ENCODE measurements at regions not wholly inside any gene's neighbourhood (a gene's known extent, or its start where the extent isn't known, plus 50 kb on each side); places are given as distances from the start of the nearest gene placed in this dataset.
"Not testable (repeated sequence)": the region's sequence is repeated elsewhere in the genome, so short reads cannot be mapped to it uniquely, and the experiment has no call there.

DNA sequence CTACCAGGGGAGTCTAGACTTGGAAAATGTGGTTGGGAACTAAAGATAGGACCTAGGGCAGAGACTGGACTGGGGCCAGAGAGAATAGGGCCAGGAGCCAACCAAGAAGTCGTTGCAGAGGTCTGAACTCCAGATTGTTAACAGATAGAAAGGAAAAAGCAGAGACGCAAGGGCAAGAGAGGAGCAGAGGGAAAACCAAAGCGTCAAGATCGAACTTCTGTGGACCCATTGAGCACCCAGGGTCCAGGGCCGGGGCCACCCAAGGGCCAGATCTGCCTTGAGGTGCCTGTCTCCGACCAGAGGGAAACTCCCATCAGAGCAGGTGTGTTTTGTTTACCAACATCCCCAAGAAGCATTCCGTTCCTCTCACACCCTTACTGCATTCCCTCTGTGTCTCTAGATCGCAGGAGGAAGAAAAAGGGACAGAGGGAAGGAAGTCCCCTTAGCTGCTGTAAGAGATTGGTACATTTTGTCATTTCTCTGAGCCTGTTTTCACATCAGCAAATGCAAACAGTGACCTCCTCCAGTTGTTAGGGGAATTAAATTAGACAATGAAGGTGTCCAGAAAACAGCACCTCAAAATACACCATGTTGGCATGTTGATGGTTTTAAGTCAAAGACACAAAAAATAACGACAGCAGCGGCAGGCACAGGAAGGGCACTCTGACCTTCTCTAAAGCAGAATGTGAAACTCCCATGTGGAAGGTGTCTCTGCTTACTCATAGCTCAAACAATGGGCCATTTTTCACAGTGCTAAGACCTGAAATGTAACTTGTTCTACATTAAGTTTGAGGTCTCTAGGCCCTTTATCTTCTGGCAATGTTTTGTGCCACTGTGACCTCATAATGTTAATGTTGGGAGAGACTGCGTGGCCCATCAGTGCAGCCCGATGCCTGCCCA is 105.8 kb upstream of the RAB4A start:
- no peak for DNase-seq (ENCODE audit: low read depth in 2 of 2, low spot score in 1 of 2)

- DNase-seq (ENCODE audit: low read depth in 2 of 2, low spot score in 1 of 2): no peak
These were observed 103.6 kb upstream of the RAB4A start for GRCh38 chr1:229167318-229167717.

GRCh38 chr1:229169399-229169798 is 101.5 kb upstream of the RAB4A start:
- DNase-seq (ENCODE audit: low read depth in 2 of 2, low spot score in 1 of 2): no peak

GRCh38 chr1:229170274-229170673 is 100.6 kb upstream of the RAB4A start:
- no peak for DNase-seq (ENCODE audit: low read depth in 2 of 2, low spot score in 1 of 2)

DNA sequence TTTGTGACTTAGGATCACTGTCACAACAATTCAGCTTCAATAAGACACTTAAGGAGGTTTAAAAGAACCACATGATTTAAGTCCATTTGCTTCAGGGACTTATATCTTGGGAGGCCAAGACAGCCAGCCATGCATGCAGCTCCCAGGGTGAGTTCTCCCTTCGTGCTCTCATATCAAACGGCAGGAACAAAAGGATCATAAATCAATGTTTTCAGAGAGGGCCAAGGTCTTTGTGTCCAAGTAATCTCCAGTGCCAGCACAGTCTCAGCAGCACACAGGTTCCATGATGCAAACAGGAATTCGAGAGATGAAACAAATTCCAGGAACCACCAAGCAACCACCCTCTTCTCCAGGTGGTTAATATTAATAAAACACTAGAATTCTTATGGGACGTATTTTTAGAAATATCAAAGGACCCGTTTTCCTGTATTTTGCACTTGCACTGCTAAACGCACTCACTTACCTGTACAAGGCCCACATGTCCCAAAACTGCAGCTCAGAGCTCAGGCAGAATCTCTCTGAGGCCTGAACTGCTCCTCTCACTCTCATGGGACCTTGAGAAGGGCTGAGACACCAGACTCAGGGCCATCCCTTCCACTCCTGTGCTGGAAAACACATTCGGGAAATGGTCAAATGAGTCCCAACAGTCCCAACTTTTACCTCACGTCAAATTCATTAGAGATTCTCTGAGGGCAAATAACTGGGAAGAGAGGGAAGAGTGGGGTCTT is 100.0 kb upstream of the RAB4A start:
- no peak for DNase-seq (ENCODE audit: low read depth in 2 of 2, low spot score in 1 of 2)

DNA sequence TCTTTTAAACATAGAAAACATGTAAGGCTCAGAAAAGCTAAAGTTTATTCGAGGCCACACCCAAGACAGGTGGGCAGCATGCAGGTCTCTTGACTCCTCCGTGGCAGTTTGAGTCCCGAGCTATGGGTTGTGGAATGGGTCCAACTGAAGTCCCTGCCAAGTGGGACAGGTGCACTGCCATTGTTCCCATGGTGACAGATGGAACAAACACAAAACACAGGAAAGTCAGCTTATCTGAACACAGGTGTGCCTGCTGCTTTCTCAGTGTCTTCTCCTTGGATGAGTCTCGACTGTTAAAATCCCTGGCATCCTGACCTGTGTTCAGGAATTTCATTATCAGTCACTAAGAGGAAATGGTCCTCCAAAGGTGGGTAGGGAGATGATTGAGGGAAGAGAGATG is 99.0 kb upstream of the RAB4A start:
- no peak for DNase-seq (ENCODE audit: low read depth in 2 of 2, low spot score in 1 of 2)

GRCh38 chr1:229173491-229174476 is 97.1 kb upstream of the RAB4A start:
- not testable (repeated sequence) for DNase-seq (ENCODE audit: low read depth in 2 of 2, low spot score in 1 of 2)

DNA sequence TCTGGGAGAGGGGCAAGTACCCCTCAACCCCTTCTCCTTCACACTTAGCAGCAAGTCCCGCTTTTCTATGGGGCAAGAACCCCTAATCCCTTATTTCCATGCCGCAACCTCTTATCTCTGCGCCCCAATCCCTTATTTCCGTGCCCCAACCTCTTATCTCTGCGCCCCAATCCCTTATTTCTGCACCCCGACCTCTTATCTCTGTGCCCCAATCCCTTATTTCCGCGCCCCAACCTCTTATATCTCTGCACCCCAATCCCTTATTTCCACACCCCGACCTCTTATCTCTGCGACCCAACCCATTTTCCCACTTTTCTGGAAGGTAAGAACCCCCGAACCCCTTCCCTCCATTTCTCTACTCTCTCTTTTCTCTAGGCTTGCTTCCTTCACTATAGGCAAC is 95.6 kb upstream of the RAB4A start:
- DNase-seq (ENCODE audit: low read depth in 2 of 2, low spot score in 1 of 2): not testable (repeated sequence)

GRCh38 chr1:229176457-229176856 is 94.5 kb upstream of the RAB4A start:
- not testable (repeated sequence) for DNase-seq (ENCODE audit: low read depth in 2 of 2, low spot score in 1 of 2)

GRCh38 chr1:229180161-229180560 is 90.8 kb upstream of the RAB4A start:
- no peak for DNase-seq (ENCODE audit: low read depth in 2 of 2, low spot score in 1 of 2)

GRCh38 chr1:229181419-229181818 is 89.5 kb upstream of the RAB4A start:
- DNase-seq (ENCODE audit: low read depth in 2 of 2, low spot score in 1 of 2): no peak

GRCh38 chr1:229183588-229183987 is 87.3 kb upstream of the RAB4A start:
- no peak for DNase-seq (ENCODE audit: low read depth in 2 of 2, low spot score in 1 of 2)

DNA sequence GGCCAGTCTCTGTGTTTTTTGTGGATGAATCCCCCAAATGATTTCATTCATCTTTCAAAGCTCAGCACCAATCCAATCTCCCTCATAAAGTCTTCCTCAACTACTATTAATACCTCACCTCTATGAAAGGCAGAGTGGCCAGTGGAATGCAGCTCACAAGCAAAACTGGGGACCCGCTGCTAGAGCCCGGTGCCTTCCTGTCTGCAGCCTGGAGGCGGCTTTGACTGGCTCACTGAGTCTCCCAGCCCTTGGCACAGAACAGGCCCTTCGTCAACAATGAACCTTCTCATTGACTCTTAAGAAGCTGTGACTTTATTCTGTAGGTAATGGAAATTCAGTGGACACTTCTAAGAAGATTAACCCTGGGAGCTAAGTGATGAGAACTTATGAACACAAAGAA is 86.8 kb upstream of the RAB4A start:
- DNase-seq (ENCODE audit: low read depth in 2 of 2, low spot score in 1 of 2): no peak

DNA sequence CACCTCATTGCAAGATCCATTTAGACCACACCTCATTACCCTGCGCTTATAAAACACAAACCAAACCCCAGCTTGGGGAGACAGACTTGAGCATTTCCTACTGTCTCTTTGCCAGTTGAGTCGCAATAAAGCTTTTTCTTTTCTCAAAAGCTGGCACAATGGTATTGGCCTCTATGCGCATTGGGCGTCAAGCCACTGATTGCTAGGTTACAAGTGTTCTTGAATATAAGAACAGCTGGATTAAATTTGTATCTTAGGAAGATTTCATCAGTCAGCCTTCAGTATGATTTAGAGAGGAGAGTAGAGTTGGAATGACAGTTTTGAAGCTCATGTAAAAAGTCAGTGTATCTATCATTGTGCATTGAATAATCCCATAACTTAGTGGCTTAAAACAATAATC is 84.9 kb upstream of the RAB4A start:
- DNase-seq (ENCODE audit: low read depth in 2 of 2, low spot score in 1 of 2): no peak

- no peak for DNase-seq (ENCODE audit: low read depth in 2 of 2, low spot score in 1 of 2)
These were observed 84.4 kb upstream of the RAB4A start for GRCh38 chr1:229186373-229187056.

DNA sequence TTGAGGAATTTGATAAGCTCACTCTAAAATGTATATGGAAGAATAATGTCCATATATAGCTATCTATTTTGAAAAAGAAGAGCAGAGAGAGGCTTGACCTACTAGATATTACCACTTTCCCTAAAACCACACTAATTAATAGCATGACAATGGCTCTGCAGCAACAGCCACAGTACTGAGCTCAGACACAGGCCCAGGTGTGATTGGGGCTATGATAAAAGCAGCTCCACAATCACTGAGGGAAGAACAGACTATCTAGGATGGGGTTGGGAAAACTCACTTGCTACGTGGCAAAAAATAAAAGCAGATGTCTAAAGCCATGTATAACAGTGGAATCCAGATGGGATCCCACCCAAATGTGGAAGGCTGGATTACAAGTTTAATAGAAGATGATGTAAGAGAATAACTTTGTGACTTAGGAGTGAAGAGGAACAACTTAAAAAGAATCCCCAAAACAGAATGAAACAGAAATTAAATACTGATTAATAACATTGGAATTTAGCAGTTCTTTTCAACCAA is 80.8 kb upstream of the RAB4A start:
- no peak for DNase-seq (ENCODE audit: low read depth in 2 of 2, low spot score in 1 of 2)

DNA sequence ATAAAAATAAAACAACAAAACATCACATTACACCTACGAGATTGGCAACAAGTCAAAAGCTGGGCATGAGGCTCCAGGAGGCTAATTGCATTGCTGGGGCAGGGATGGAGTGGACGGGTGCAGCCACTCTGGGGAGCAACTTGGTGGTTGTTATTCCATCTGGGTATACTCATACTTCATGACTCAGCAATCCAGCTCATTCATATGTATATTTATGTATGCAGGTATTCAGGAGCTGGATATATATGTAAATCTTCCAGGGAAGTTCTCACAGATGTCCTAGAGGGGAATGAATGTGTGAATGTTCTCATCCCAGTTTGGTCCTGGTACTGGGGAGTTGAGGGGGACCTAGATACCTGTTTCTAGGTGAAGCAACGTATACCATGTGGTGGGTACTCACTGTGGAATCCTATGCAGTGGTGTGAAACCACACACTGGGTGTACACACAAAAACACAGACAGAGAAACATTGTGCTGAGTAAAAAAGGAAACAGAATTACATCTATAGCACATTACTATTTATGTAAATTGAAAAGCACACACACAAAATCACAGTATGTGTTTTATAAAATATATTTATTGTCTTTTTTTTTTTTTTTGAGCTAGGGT is 79.7 kb upstream of the RAB4A start:
- no peak for DNase-seq (ENCODE audit: low read depth in 2 of 2, low spot score in 1 of 2)

- no peak for DNase-seq (ENCODE audit: low read depth in 2 of 2, low spot score in 1 of 2)
These were observed 78.9 kb upstream of the RAB4A start for GRCh38 chr1:229192031-229192430.

DNA sequence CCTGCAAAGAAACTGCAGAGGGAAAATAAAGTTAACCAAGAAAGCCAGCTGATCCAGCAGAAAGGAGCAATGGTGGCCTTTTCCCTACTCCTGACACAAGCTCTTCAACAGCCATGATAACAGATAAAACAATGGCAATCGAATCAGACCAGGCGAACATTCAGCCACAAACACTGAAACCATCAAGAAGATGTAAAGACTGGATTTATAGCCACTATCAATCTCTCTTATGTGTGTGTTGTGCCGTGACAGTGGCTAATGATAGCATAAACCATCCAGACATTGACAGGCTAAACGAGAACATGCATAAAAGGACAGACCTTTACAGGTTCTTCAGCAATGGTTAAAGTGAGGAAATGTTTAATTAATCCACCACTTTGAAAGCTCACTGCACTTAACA is 78.1 kb upstream of the RAB4A start:
- DNase-seq (ENCODE audit: low read depth in 2 of 2, low spot score in 1 of 2): no peak

- no peak for DNase-seq (ENCODE audit: low read depth in 2 of 2, low spot score in 1 of 2)
These were observed 76.8 kb upstream of the RAB4A start for GRCh38 chr1:229194096-229194495.

All from stimulated activated CD8-positive, alpha-beta memory T cell treated with anti-CD3 and anti-CD28 coated beads, Interleukin-4, amount 100 ng/mL, for 4 hours (primary cell).